Keratinocyte (primary cell): ENCODE measurements at regions not wholly inside any gene's neighbourhood (a gene's known extent, or its start where the extent isn't known, plus 50 kb on each side); places are given as distances from the start of the nearest gene placed in this dataset.

Experiments used
- DNase-seq: peaks from one replicate; pipeline ENCODE4 v3.0.0-alpha.2; 2011; ENCODE audit warnings: low read depth, missing footprints, low spot score
- FAIRE-seq: peaks from 2 replicates; lab custom pipeline; 2011; peaks lifted over from hg19 to GRCh38; lab: Jason Lieb, UNC
- H2AFZ ChIP-seq: 2 replicates; pipeline ENCODE4 v1.6.0; 2012; ENCODE audit warnings: low read length, control low read depth, inconsistent platforms; ENCODE audit not compliant: control insufficient read depth
- H3K27ac ChIP-seq: 2 replicates; pipeline ENCODE4 v1.5.1; 2011; ENCODE audit warnings: low read length; ENCODE audit not compliant: control insufficient read depth, insufficient read depth
- H3K27me3 ChIP-seq: 3 replicates; pipeline ENCODE4 v1.6.0; 2011; ENCODE audit warnings: low read length; ENCODE audit not compliant: control insufficient read depth, insufficient read depth; ENCODE audit errors: extremely low read depth
- H3K36me3 ChIP-seq, 2 experiments: 2 replicates in 1 of 2; 3 replicates in 1 of 2; pipeline ENCODE4 v1.5.1; 2011; ENCODE audit warnings: low read length in 2 of 2, mild to moderate bottlenecking in 1 of 2; ENCODE audit not compliant: control insufficient read depth in 2 of 2, insufficient read depth in 2 of 2; ENCODE audit errors: extremely low read depth in 1 of 2
- H3K4me1 ChIP-seq: 3 replicates; pipeline ENCODE4 v1.5.1; 2011; ENCODE audit warnings: low read length; ENCODE audit not compliant: control insufficient read depth, insufficient read depth; ENCODE audit errors: extremely low read depth
- H3K4me2 ChIP-seq: 3 replicates; pipeline ENCODE4 v1.6.0; 2011; ENCODE audit warnings: low read depth, low read length; ENCODE audit not compliant: control insufficient read depth, insufficient read depth; ENCODE audit errors: extremely low read depth
- H3K4me3 ChIP-seq, 3 experiments: fragments of 200-600 bp in 1 of 3; sonication (generic) in 1 of 3; 2 replicates in 2 of 3; 3 replicates in 1 of 3; pipeline ENCODE4 v1.5.1; 2011 to 2016; ENCODE audit warnings: low read length in 3 of 3, mild to moderate bottlenecking in 3 of 3, control low read depth in 2 of 3, inconsistent platforms in 1 of 3, low read depth in 1 of 3, mixed read lengths in 1 of 3, mixed run types in 1 of 3, moderate library complexity in 1 of 3; ENCODE audit not compliant: control insufficient read depth in 2 of 3, insufficient read depth in 2 of 3; ENCODE audit errors: extremely low read depth in 1 of 3
- H3K79me2 ChIP-seq: 2 replicates; pipeline ENCODE4 v1.6.0; 2012; ENCODE audit warnings: low read length; ENCODE audit not compliant: control insufficient read depth, insufficient read depth
- H3K9ac ChIP-seq: 3 replicates; pipeline ENCODE4 v1.6.0; 2011; ENCODE audit warnings: low read length; ENCODE audit not compliant: control insufficient read depth, insufficient read depth; ENCODE audit errors: extremely low read depth
- H3K9me1 ChIP-seq: 3 replicates; pipeline ENCODE4 v1.6.0; 2011; ENCODE audit warnings: low read length; ENCODE audit not compliant: control insufficient read depth, insufficient read depth; ENCODE audit errors: extremely low read depth
- H3K9me3 ChIP-seq: 2 replicates; pipeline ENCODE4 v1.5.1; 2012; ENCODE audit warnings: low read depth, low read length; ENCODE audit not compliant: control insufficient read depth
- H4K20me1 ChIP-seq: 3 replicates; pipeline ENCODE4 v1.6.0; 2011; ENCODE audit warnings: low read length; ENCODE audit not compliant: control insufficient read depth, insufficient read depth; ENCODE audit errors: extremely low read depth
- EZH2 ChIP-seq: IDR thresholded peaks from one replicate; pipeline ENCODE4 v1.6.1; 2012; ENCODE audit warnings: inconsistent platforms, mild to moderate bottlenecking, low read length, moderate library complexity
- dilution Hi-C: fragments of 300-500 bp; cut with MboI; formaldehyde crosslinking; loops from one replicate; pipeline ENCODE4 v1.7.0; 2020; ENCODE audit warnings: low sequenced_read_pairs; ENCODE audit not compliant: extremely low pct_ligation_motif_present
- TF ChIP-seq, protein P1 (sequence below), 3 experiments: IDR thresholded peaks in 1 of 3; conservative IDR thresholded peaks in 1 of 3; optimal IDR thresholded peaks in 1 of 3; 2 replicates in 2 of 3; 3 replicates in 1 of 3; pipeline versions ENCODE3 to v1.5.1; 2011; ENCODE audit warnings: low read length in 3 of 3, mild to moderate bottlenecking in 3 of 3, moderate library complexity in 2 of 3, control low read depth in 1 of 3, inconsistent platforms in 1 of 3; ENCODE audit not compliant: insufficient read depth in 2 of 3; ENCODE audit errors: extremely low read depth in 1 of 3

- Histone ChIP-seq H3K27ac (no peak overlapping the region), H3K9ac (no peak overlapping the region), H3K4me3 (no peak overlapping the region), H4K20me1 (no peaks in the 10 kb centered on the region), H3K79me2 (no peaks in the 10 kb centered on the region), H3K4me2 (no peak overlapping the region), H3K9me1 (no peaks in the 10 kb centered on the region), H3K9me3 (no peaks in the 10 kb centered on the region), H2AFZ (no peak overlapping the region), H3K36me3 (no peaks in the 10 kb centered on the region), H3K4me1 (no peaks in the 10 kb centered on the region), H3K27me3 (no peaks in the 10 kb centered on the region)
- DNase-seq (no peak), FAIRE-seq (no peak)
- dilution Hi-C loops: no loop called here
- no peak for TF ChIP-seq EZH2
- TF ChIP-seq, protein P1, sequence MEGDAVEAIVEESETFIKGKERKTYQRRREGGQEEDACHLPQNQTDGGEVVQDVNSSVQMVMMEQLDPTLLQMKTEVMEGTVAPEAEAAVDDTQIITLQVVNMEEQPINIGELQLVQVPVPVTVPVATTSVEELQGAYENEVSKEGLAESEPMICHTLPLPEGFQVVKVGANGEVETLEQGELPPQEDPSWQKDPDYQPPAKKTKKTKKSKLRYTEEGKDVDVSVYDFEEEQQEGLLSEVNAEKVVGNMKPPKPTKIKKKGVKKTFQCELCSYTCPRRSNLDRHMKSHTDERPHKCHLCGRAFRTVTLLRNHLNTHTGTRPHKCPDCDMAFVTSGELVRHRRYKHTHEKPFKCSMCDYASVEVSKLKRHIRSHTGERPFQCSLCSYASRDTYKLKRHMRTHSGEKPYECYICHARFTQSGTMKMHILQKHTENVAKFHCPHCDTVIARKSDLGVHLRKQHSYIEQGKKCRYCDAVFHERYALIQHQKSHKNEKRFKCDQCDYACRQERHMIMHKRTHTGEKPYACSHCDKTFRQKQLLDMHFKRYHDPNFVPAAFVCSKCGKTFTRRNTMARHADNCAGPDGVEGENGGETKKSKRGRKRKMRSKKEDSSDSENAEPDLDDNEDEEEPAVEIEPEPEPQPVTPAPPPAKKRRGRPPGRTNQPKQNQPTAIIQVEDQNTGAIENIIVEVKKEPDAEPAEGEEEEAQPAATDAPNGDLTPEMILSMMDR (optimal IDR thresholded peaks at IDR 0.05 in 1 of 3, IDR thresholded peaks at IDR 0.05 in 1 of 3, conservative IDR thresholded peaks at IDR 0.05 in 1 of 3; ENCODE audit: extremely low read depth in 1 of 3, insufficient read depth in 2 of 3, low read length in 3 of 3): no peak
These were observed 116.1 kb upstream of the FOXN3 start for GRCh38 chr14:89533136-89533535.

DNA sequence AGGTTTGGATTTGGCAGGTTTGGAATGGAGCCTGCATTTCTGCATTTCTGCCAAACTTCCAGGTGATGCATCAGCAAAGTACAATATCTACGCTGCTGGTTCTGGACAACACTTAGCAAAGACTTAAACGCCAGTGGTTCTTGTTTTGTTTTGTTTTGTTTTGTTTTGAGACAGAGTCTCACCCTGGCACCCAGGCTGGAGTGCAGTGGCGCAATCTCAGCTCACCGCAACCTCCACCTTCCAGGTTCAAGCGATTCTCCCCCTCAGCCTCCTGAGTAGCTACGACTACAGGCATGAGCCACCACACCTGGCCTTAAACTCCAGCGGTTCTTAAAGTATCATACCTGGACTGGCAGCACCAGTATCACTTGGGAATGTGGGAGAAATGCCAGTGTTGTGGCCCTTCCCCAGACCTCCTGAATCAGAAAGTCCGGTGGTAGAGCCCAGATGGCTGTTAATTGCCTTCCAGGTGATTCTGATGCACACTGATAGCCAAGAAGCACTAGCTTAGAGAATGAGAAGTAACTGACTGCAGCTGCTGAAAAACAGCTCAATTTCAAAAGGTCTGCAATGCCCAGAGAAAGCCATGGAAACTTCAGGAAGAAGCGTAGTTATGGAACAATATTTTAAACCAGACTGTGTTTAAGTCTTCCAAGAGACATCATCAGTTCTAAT lies 114.8 kb upstream of the FOXN3 start:
- no peak overlapping the region for H3K27ac ChIP-seq
- no peaks in the 10 kb centered on the region for H3K79me2 ChIP-seq
- dilution Hi-C loops: no loop called here
- no peak overlapping the region for H3K4me3 ChIP-seq
- no peaks in the 10 kb centered on the region for H3K27me3 ChIP-seq
- DNase-seq (no peak), FAIRE-seq (no peak)
- H3K4me1 ChIP-seq: no peaks in the 10 kb centered on the region
- H3K9ac ChIP-seq: no peak overlapping the region
- no peaks in the 10 kb centered on the region for H3K36me3 ChIP-seq
- no peak overlapping the region for H3K4me2 ChIP-seq
- no peaks in the 10 kb centered on the region for H3K9me3 ChIP-seq
- H2AFZ ChIP-seq: no peak overlapping the region
- TF ChIP-seq EZH2: no peak
- no peaks in the 10 kb centered on the region for H4K20me1 ChIP-seq
- no peaks in the 10 kb centered on the region for H3K9me1 ChIP-seq
